H9 (cell line): ENCODE measurements at regions not wholly inside any gene's neighbourhood (a gene's known extent, or its start where the extent isn't known, plus 50 kb on each side); places are given as distances from the start of the nearest gene placed in this dataset.

ENCODE experiments used
- DNase-seq: peaks from one replicate; pipeline ENCODE4 v3.0.0-alpha.2; 2017
- H2AFZ ChIP-seq: one replicate; pipeline ENCODE4 v1.6.1; 2013; ENCODE audit warnings: mild to moderate bottlenecking, low read length, control low read depth, moderate library complexity
- H2AK5ac ChIP-seq: 2 replicates; pipeline ENCODE4 v1.6.1; 2013; ENCODE audit warnings: low read length, control low read depth, mixed read lengths; ENCODE audit not compliant: insufficient read length
- H2BK120ac ChIP-seq: one replicate; pipeline ENCODE4 v1.6.1; 2013; ENCODE audit warnings: low read depth, mild to moderate bottlenecking, low read length, control low read depth, inconsistent platforms; ENCODE audit not compliant: poor library complexity, severe bottlenecking
- H2BK12ac ChIP-seq: 2 replicates; pipeline ENCODE4 v1.6.1; 2013; ENCODE audit warnings: low read length, control low read depth, mixed read lengths, low read depth; ENCODE audit not compliant: insufficient read length
- H2BK15ac ChIP-seq: 2 replicates; pipeline ENCODE4 v1.6.1; 2013; ENCODE audit warnings: low read depth, low read length, control low read depth
- H2BK20ac ChIP-seq: one replicate; pipeline ENCODE4 v1.6.1; 2013; ENCODE audit warnings: low read depth, mild to moderate bottlenecking, low read length, control low read depth, inconsistent platforms; ENCODE audit not compliant: poor library complexity, severe bottlenecking
- H2BK5ac ChIP-seq: 2 replicates; pipeline ENCODE4 v1.6.1; 2013; ENCODE audit warnings: low read length, control low read depth, mixed read lengths; ENCODE audit not compliant: insufficient read length
- H3K14ac ChIP-seq: 2 replicates; pipeline ENCODE4 v1.6.1; 2013; ENCODE audit warnings: low read length, control low read depth; ENCODE audit not compliant: insufficient read depth
- H3K18ac ChIP-seq: 2 replicates; pipeline ENCODE4 v1.6.1; 2013; ENCODE audit warnings: low read depth, mild to moderate bottlenecking, mixed read lengths, low read length, control low read depth; ENCODE audit not compliant: insufficient read length
- H3K23ac ChIP-seq: 2 replicates; pipeline ENCODE4 v1.6.1; 2013; ENCODE audit warnings: low read length, control low read depth, mixed read lengths, low read depth; ENCODE audit not compliant: insufficient read length
- H3K23me2 ChIP-seq: 2 replicates; pipeline ENCODE4 v1.6.1; 2013; ENCODE audit warnings: low read depth, mild to moderate bottlenecking, mixed read lengths, low read length, control low read depth; ENCODE audit not compliant: insufficient read length, poor library complexity, severe bottlenecking
- H3K27ac ChIP-seq: 2 replicates; pipeline ENCODE4 v1.5.1; 2013; ENCODE audit warnings: low read length, control low read depth, mixed read lengths, low read depth; ENCODE audit not compliant: insufficient read length
- H3K27me3 ChIP-seq: 2 replicates; pipeline ENCODE4 v1.6.1; 2013; ENCODE audit warnings: low read length, control low read depth, inconsistent platforms; ENCODE audit not compliant: insufficient read depth
- H3K4ac ChIP-seq: 2 replicates; pipeline ENCODE4 v1.6.1; 2013; ENCODE audit warnings: low read depth, mild to moderate bottlenecking, control low read depth, inconsistent platforms, low read length, moderate library complexity
- H3K4me1 ChIP-seq: 2 replicates; pipeline ENCODE4 v1.6.1; 2013; ENCODE audit warnings: low read length, control low read depth, inconsistent platforms; ENCODE audit not compliant: insufficient read depth
- H3K4me2 ChIP-seq: 2 replicates; pipeline ENCODE4 v1.6.1; 2013; ENCODE audit warnings: low read length, control low read depth, mixed read lengths; ENCODE audit not compliant: insufficient read length, insufficient read depth
- H3K56ac ChIP-seq: 2 replicates; pipeline ENCODE4 v1.6.1; 2013; ENCODE audit warnings: low read depth, mild to moderate bottlenecking, mixed read lengths, low read length, control low read depth; ENCODE audit not compliant: insufficient read length
- H3K79me1 ChIP-seq: 2 replicates; pipeline ENCODE4 v1.6.1; 2013; ENCODE audit warnings: low read depth, mild to moderate bottlenecking, moderate library complexity, low read length, control low read depth, inconsistent platforms; ENCODE audit not compliant: insufficient read depth, poor library complexity, severe bottlenecking
- H3K79me2 ChIP-seq: 2 replicates; pipeline ENCODE4 v1.6.1; 2013; ENCODE audit warnings: low read length, control low read depth, inconsistent platforms; ENCODE audit not compliant: insufficient read depth
- H3K9ac ChIP-seq: 2 replicates; pipeline ENCODE4 v1.6.1; 2013; ENCODE audit warnings: low read length, control low read depth, mixed read lengths; ENCODE audit not compliant: insufficient read length; ENCODE audit errors: extremely low read depth
- H3K9me3 ChIP-seq: one replicate; pipeline ENCODE4 v1.6.1; 2013; ENCODE audit warnings: low read depth, low read length, inconsistent platforms; ENCODE audit not compliant: control insufficient read depth
- H3T11ph ChIP-seq: one replicate; pipeline ENCODE4 v1.6.1; 2013; ENCODE audit warnings: mild to moderate bottlenecking, low read length, control low read depth, inconsistent platforms
- H4K20me1 ChIP-seq: one replicate; pipeline ENCODE4 v1.6.1; 2013; ENCODE audit not compliant: control insufficient read depth, insufficient read length, insufficient read depth
- H4K5ac ChIP-seq: 2 replicates; pipeline ENCODE4 v1.6.1; 2013; ENCODE audit warnings: low read depth, mild to moderate bottlenecking, mixed read lengths, low read length, control low read depth; ENCODE audit not compliant: insufficient read length
- H4K8ac ChIP-seq: replicated peaks from 2 replicates; pipeline ENCODE4 v1.6.1; 2013; ENCODE audit warnings: low read length, control low read depth, mixed read lengths, low read depth; ENCODE audit not compliant: insufficient read length
- H4K91ac ChIP-seq: 2 replicates; pipeline ENCODE4 v1.6.1; 2013; ENCODE audit warnings: low read depth, mild to moderate bottlenecking, moderate library complexity, mixed read lengths, low read length, control low read depth; ENCODE audit not compliant: insufficient read length
- H3K27ac Mint-ChIP-seq, 3 experiments: 2 replicates in 2 of 3; 3 replicates in 1 of 3; pipeline ENCODE4 v1.8.0; 2020 to 2021; ENCODE audit warnings: mixed read lengths in 3 of 3, mild to moderate bottlenecking in 1 of 3, moderate library complexity in 1 of 3
- H3K27me3 Mint-ChIP-seq: 2 replicates; pipeline ENCODE4 v1.8.0; 2021; ENCODE audit warnings: low read depth, mild to moderate bottlenecking, moderate library complexity, mixed read lengths
- H3K36me3 Mint-ChIP-seq, 3 experiments: 2 replicates in 2 of 3; 3 replicates in 1 of 3; pipeline ENCODE4 v1.8.0; 2020 to 2021; ENCODE audit warnings: low read depth in 3 of 3, mixed read lengths in 3 of 3; ENCODE audit not compliant: insufficient read depth in 1 of 3
- H3K4me1 Mint-ChIP-seq, 2 experiments: 2 replicates each; pipeline ENCODE4 v1.8.0; 2020; ENCODE audit warnings: mixed read lengths in 2 of 2
- H3K4me3 Mint-ChIP-seq, 2 experiments: 2 replicates in 1 of 2; 3 replicates in 1 of 2; pipeline ENCODE4 v1.8.0; 2020 to 2021; ENCODE audit warnings: mild to moderate bottlenecking in 2 of 2, mixed read lengths in 2 of 2, moderate library complexity in 1 of 2
- H3K9me3 Mint-ChIP-seq, 2 experiments: 2 replicates in 1 of 2; 3 replicates in 1 of 2; pipeline ENCODE4 v1.8.0; 2020; ENCODE audit warnings: mild to moderate bottlenecking in 2 of 2, mixed read lengths in 2 of 2, moderate library complexity in 1 of 2
- CTCF ChIP-seq: fragments of 200-600 bp; sonication (generic); conservative IDR thresholded peaks from 3 replicates; pipeline ENCODE4 v1.8.0; 2021; ENCODE audit warnings: antibody characterized with exemption, mild to moderate bottlenecking
- WGBS: extraction: QIAGEN DNeasy Blood & Tissue Kit; methylation state at CpG from one replicate; pipeline ENCODE4 v1.1.7; 2013; ENCODE audit warnings: missing lambda C conversion rate, low lambda C conversion rate, mixed read lengths; ENCODE audit not compliant: insufficient read length; ENCODE audit errors: extremely low coverage; 5-methylcytosine and 5-hydroxymethylcytosine counted together

GRCh38 chr2:89833116-89833779 is 1141.8 kb downstream of the RPIA start:
- Histone ChIP-seq H3T11ph (no peak overlapping the region), H4K20me1 (no peaks in the 10 kb centered on the region), H3K4me2 (no peak overlapping the region), H3K79me2 (no peaks in the 10 kb centered on the region), H3K14ac (no peak overlapping the region), H3K23ac (no peak overlapping the region), H2BK12ac (no peak overlapping the region), H2AK5ac (no peak overlapping the region), H2BK120ac (no peak overlapping the region), H3K9me3 (no peaks in the 10 kb centered on the region), H3K9ac (no peak overlapping the region), H4K8ac (no peak overlapping the region), H3K4me1 (no peaks in the 10 kb centered on the region), H3K79me1 (no peaks in the 10 kb centered on the region), H4K91ac (no peak overlapping the region), H2AFZ (no peak overlapping the region), H4K5ac (no peak overlapping the region), H2BK5ac (no peak overlapping the region), H3K56ac (no peak overlapping the region), H3K27me3 (no peaks in the 10 kb centered on the region), H3K18ac (no peak overlapping the region), H2BK15ac (no peak overlapping the region), H3K23me2 (no peaks in the 10 kb centered on the region), H2BK20ac (no peak overlapping the region), H3K4ac (no peak overlapping the region), H3K27ac (no peak overlapping the region)
- no peak overlapping the region for H3K27ac Mint-ChIP-seq
- H3K9me3 Mint-ChIP-seq, result no peaks in the 10 kb centered on the region
- 100% methylated on average over 8 of the region's 12 CpGs for WGBS
- no peak for DNase-seq
- no peak for TF ChIP-seq CTCF
- H3K4me1 Mint-ChIP-seq, result no peaks in the 10 kb centered on the region
- H3K27me3 Mint-ChIP-seq, result peaks cover 22% of the 10 kb centered on the region
- peak overlapping the region in 1 of 2 experiments; percentile 0; a peak in 2 of 5 replicates for H3K4me3 Mint-ChIP-seq
- peaks cover 19 to 69% (median 58%) of the 10 kb centered on the region in 3 experiments for H3K36me3 Mint-ChIP-seq
